ENCODE measurements at regions not wholly inside any gene's neighbourhood (a gene's known extent, or its start where the extent isn't known, plus 50 kb on each side); places are given as distances from the start of the nearest gene placed in this dataset.

DNA sequence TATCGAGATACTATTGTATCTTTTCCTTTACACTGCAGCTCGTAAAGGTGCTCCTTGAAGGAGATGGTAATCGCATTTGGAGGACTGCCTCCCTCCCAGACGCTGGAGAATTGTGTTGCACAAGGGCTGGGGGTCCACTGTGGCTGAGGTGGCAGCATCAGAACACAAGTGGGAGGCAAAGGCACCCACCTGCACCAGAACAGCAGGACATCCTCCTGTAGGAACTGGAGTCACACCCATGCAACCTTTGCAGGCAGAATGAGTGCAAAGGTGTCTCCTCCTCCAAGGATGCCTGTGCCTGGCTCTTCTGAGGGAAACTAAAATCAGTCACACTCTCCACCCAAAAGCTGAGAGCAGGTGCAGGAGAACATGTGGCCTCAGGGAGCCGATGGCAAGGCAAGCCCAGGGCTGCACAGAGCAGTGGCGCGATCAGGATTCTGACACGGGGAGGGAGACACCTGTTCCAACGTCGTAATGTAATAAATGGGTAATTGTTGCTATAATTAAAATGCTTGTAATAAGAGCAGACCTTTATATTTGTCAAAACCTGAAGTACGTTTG, 1501.4 kb downstream of the TBC1D22A start:
- DNase-seq = no peak

DNA sequence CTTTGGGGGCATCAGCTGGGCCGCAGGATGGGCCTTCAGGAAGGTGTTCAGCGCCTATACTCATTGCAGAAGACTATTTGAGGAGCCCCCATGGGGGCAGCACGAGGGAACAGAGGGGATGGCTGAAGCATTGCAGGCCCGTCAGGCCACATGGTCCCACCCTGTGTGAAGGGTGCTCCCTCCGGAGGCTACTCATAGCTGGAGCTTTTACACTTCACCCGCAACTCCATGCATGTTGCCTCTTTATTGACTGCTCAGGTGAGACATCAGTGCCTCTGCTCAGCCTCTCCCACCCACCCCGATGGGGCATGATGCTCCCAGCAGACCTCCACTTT, 1500.9 kb downstream of the TBC1D22A start:
- no peak for DNase-seq

DNA sequence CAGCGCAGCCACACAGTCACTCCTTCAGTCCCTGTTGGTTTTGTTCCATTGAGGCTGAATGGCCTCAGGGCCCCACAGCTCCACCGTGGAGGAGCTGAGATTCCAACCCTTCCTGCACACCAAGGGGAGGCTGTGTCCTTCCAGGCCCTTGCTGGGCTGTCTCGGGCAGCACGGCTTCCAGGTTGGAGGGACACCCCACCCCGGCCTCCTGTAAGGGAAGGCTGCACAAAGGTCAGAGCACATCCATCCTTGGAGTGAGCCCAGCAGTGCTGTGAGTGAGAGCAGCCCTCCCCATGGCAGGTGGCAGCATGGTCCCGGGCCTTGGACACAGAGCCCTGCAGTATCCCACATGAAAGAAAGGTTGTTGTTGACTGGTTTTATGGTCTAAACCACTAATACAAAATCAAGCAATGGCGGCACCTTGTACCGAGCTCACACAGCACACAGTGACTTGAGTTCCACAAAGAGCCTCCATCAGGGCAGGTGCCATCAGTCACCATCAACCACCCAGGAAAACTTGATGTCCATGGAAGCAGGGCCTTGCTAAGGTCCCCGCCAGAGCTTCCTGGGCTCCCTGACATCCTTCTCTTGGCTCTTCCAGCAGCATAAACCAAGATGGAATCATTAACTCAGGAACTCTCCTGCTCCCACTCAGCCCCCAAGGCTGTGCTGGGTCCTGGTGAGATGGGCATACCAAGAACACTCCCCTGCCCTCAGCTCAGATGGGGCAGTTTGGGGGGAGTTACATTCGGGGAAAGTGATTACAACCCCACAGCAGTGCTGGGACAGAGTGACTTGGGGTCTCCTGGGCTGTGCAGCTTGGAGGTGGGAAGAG, 1500.4 kb downstream of the TBC1D22A start:
- no peak for DNase-seq

DNA sequence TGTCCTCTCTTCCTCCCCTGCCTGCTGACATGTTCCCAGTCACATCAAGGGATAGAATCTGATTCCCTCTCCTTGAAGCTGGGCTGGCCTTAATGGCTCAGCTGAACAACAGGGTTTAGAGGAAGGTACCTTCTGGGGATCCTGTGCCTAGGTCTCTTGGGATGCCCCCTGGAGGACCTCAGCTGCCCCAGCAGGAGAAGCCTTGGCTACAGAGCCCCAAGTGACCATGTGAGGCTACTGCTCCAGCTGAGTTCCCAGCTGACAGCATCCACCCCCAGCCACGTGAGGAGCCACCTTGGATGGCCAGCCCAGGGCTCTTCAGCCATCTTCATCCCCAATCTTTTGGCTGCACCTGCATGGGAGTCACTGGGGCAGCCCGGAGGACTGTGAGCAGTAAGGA, 1499.3 kb downstream of the TBC1D22A start:
- DNase-seq = no peak

GRCh38 chr22:48261048-48261621, 1498.7 kb downstream of the TBC1D22A start:
- no peak for DNase-seq

GRCh38 chr22:48259991-48260670, 1497.7 kb downstream of the TBC1D22A start:
- no peak for DNase-seq

GRCh38 chr22:48258811-48259210, 1496.4 kb downstream of the TBC1D22A start:
- DNase-seq = no peak

DNA sequence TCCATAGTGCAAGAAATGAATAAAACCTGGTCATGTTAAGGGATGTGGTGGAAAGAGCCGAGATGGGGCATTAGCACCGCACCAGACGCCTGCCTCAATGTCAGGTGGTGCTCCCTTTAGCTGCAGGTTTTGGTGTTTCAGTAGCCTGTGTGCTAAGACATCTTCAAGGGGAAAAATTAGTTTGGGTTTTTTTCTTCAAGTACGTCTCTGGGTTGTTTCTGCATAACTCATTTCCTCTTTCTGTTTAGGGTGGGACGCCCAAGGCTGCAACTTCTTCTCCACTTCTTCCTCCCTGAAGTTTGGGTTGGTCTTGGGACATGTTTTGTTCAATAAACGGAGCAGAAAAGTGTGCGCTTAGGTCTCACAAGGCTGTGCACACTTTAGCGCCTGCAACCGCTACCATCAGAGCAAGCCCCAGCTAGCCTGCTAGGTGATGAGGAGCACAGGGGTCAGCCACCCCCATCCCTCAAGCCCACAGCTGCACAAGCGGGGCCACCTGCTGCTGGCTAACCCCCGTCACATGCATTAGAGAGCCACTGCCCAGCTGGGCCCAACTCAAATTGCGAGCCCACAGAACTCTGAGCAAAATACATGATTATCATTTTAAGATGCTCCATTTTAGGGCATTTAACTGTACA, 1495.7 kb downstream of the TBC1D22A start:
- DNase-seq = no peak

- no peak for DNase-seq
Observed at GRCh38 chr22:48257685-48258055, 1495.2 kb downstream of the TBC1D22A start.

DNA sequence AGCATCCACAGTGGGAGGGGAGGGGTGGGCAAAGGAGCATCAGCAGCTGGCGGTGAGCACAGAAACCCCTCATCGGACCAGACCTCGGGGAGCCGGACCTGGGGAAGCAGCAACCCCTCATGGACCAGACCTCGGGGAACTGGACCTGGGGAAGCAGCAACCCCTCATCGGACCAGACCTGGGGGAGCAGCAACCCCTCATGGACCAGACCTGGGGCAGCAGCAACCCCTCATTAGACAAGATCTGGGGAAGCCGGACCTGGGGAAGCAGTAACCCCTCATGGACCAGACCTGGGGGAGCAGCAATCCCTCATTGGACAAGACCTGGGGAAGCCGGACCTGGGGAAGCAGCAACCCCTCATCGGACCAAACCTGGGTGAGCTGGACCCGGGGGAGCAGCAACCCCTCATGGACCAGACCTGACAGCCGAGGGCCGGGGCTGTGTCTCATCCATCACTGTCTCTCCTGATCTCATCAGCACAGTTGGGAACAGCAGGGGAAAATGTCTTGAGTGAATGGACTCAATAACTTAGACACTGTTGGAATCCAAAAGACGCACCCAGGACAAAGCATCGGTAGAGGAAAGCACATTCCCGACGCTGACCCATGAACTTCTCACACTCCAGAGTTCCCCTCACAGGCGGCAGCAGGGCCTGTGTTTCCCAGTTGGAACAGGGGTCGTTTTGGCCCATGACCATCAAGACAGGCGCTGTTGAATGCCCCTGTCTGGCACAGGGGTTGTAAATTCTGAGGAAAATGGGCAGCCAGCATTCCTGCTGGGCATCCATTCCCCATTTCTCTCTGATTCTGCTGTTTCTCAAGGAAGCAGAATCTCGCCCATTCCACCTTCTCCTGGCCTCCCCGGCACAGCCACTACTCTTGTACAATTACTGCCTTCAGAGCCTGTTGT, 1494.6 kb downstream of the TBC1D22A start:
- no peak for DNase-seq

DNA sequence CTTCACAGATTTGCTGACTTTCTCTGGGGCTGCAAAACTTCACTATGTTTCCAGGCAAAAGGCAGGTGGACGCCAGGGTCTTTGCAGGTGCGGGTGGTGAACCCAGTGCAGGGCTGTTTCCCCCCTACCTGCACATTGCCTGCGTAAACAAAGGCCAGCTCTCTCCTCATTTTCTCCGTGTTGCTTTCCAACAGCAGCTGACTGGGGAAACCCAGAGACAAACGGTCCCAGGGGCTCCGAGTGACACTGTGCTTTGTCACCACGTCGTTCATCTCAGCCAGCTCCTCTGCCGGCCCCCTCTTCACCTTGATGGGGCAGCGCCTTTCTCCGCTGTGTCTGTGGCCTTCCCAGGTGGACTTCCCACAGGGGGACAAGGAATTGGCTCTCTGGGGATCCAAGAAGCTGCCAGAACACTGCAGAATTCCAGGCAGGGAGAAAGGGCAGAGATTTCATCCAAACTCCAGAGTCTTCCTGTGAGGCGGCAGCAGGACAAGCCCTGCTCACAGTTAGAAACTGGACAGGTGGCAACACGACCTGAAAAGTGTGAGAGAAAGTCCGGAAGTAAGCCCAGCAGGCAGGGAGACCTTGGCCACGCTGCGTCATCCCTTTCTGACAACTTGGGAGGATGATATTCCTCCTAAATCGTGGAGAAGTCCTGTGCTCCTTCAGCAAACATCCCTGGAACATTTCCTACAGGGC, 1493.7 kb downstream of the TBC1D22A start:
- no peak for DNase-seq

DNA sequence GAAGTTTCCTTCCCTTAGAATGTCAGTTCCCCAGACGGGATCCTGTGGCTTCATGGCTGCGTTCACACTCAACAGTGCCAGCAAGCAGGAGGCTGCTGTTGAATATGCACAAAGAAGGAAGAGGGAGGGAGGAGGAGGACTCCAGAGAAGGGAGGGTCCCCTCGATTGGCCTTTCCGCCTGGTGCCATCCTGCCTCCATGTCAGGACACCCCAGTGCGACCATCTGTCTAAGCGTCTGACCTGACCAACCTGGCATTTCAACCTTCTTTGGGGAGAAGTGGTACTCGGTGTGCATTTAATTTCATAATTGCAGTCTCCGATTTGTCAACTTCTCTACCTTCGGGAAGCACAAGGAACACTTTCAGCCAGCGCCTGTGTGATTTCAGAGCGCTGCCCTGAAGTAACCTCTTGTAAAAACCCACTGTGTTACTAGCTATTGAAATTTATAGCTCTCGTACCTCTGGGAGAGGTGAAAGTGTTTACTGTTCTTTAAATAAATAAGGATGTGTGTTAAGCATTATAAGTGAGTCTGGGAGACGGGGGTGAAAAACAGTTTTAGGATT, 1491.9 kb downstream of the TBC1D22A start:
- DNase-seq = no peak

DNA sequence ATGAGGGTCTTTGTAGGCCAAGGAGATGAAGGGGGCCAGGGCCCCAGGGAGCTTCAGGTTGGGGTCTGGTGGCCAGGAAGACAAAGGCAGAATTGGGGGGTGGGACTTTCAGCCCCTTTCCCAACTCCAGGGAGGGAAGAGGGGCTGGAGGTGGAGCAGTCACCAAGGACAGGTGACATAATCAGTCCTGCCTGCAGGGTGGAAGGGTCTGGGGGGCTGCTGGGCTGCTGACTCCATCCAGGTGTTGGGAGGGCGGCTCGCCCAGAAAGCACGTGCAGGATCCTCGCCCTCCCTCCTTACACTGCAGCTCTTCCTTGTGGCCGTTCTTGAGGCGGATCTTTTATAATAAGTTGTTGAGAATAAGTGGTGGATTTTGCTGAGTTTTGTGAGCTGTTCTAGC, 1491.1 kb downstream of the TBC1D22A start:
- no peak for DNase-seq

GRCh38 chr22:48253136-48253535, 1490.7 kb downstream of the TBC1D22A start:
- no peak for DNase-seq

DNA sequence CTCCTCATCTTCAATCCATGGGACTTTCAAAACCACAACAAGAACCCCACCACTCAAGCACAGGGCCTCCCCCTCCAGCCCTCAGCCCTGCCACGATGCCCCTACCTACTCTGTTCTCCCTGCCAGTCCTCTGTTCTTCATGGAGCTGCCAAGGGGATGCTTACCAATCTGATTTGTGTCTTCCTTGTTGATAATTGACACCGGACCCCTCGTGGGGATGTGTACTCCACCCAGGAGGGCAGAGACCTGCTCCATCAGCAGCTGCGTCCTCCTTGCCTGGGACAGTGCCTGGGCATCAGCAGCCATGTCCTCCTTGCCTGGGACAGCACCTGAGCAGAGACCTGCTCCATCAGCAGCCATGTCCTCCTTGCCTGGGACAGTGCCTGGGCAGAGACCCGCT, 1489.2 kb downstream of the TBC1D22A start:
- no peak for DNase-seq

DNA sequence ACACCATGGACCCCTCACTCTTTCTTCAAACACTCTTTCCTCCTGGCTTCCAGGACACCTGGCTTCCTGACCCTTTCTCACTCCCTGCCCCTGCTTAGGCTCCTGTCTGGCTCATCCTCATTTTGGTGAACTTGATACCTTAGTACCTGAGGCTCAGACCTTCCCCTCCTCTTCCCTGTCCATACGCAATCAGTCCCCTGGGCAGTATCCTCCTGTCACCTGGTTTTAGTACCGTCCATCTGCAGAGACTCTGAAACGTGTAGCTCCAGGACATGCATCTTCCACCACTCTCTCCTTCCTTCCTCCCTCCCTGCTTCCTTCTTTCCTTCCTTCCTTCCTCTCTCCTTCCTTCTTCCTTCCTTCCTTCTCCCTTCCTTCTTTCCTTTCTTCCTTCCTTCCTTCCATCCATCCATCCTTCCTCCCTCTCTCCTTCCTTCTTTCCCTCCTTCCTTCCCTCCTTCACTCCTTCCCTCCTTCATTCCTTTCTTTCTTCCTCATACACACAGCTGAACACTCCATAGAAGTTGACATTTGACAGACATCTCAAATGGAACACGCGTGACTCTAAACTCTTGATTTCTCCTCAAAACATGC, 1488.6 kb downstream of the TBC1D22A start:
- DNase-seq = no peak

DNA sequence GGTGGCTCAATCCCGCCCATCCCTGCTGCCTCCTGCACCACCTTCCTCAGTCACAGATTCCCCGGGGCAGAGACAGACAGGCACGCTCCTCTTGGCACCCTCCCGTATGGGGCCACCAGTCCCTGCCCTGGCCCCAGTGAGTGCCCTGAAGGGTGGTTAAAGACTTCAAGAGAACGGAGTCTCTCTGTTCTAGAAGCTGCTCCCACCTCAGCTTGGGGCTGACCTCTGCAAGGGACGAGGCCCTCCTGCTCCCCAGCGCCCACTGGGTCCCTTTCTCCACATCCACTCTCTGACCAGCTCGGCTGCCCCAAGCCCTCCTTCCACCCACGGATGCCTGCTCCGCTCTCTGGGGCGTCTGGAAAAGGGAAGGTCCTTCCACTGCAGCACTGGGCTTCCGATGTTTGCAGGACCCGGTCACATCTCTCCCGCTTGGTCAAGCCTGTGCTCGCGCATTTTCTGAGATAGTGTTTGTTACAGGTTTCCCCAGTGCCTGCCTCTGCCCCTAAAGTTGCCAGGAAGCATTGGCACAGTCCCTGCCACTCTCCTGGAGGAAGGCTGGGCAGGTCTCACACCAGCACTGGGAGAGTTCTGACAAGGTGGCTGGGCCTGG, 1487.9 kb downstream of the TBC1D22A start:
- no peak for DNase-seq

- DNase-seq = no peak
Observed at GRCh38 chr22:48249713-48250268, 1487.3 kb downstream of the TBC1D22A start.

GRCh38 chr22:48248901-48249455, 1486.5 kb downstream of the TBC1D22A start:
- no peak for DNase-seq

DNA sequence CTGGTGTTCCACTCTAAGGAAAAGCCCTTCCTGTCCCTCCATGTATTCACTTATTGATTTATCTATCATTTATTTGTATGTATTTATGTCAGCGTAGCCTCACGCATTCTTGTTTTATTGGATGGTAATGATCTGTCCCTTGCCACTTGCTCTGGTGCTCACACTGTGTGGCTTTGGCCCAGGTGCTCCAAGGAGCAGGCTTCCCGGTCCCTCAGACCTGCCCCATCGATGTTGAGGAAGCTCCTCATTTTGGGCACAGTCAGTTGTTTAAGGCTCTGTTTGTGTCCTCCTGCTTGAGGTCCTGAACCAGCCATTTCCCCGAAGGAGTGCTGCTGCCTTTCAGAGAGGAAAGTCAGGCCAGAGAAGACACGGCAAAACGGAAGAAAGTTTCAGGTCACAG, 1485.4 kb downstream of the TBC1D22A start:
- DNase-seq = no peak
